Kidney (tissue), 13 donors: ENCODE measurements at regions not wholly inside any gene's neighbourhood (a gene's known extent, or its start where the extent isn't known, plus 50 kb on each side); places are given as distances from the start of the nearest gene placed in this dataset.
"Not testable (repeated sequence)": the region's sequence is repeated elsewhere in the genome, so short reads cannot be mapped to it uniquely, and the experiment has no call there.

Source experiments
- DNase-seq, 5 donors: peaks; one replicate each; pipeline ENCODE4 v3.0.0-alpha.2; 2013 to 2020
- FAIRE-seq: peaks from 2 replicates; lab custom pipeline; 2012; peaks lifted over from hg19 to GRCh38; lab: Jason Lieb, UNC
- H3K27ac ChIP-seq, 2 donors: one replicate each; pipeline ENCODE4 v1.7.0; 2013; ENCODE audit warnings: low read depth in 2 of 2, low read length in 2 of 2, inconsistent platforms in 1 of 2
- H3K27me3 ChIP-seq: one replicate; pipeline ENCODE4 v1.7.1; 2013; ENCODE audit warnings: low read length, inconsistent platforms; ENCODE audit not compliant: control insufficient read depth, insufficient read depth
- H3K36me3 ChIP-seq, 3 donors: one replicate each; pipeline versions ENCODE4 v1.7.0 to v1.7.1; 2013; ENCODE audit warnings: low read length in 3 of 3, control low read depth in 1 of 3, inconsistent platforms in 1 of 3; ENCODE audit not compliant: insufficient read depth in 3 of 3, control insufficient read depth in 2 of 3
- H3K4me1 ChIP-seq, 3 donors: one replicate each; pipeline versions ENCODE4 v1.7.0 to v1.7.1; 2013; ENCODE audit warnings: low read length in 3 of 3, inconsistent platforms in 1 of 3, low read depth in 1 of 3; ENCODE audit not compliant: control insufficient read depth in 2 of 3, insufficient read depth in 2 of 3
- H3K4me3 ChIP-seq, 3 donors: one replicate each; pipeline versions ENCODE4 v1.7.0 to v1.8.1; 2013; ENCODE audit warnings: low read length in 3 of 3, control low read depth in 1 of 3, inconsistent platforms in 1 of 3
- H3K9ac ChIP-seq, 3 donors: one replicate each; pipeline versions ENCODE4 v1.7.0 to v1.7.1; 2013; ENCODE audit warnings: low read length in 3 of 3, control low read depth in 1 of 3, inconsistent platforms in 1 of 3
- H3K9me3 ChIP-seq, 3 donors: one replicate each; pipeline versions ENCODE4 v1.7.0 to v1.7.1; 2013; ENCODE audit warnings: low read length in 3 of 3, control low read depth in 1 of 3, inconsistent platforms in 1 of 3; ENCODE audit not compliant: control insufficient read depth in 2 of 3, insufficient read depth in 1 of 3
- intact Hi-C: fragments of 100-400 bp; cut with DNase I; formaldehyde crosslinking; loops from one replicate; pipeline ENCODE4 v1.11.1; 2022
- TF ChIP-seq, protein P1 (sequence below): IDR thresholded peaks from 3 replicates; pipeline ENCODE4 v1.5.1; 2012; ENCODE audit warnings: mild to moderate bottlenecking, moderate library complexity, borderline replicate concordance; ENCODE audit not compliant: insufficient read depth; ENCODE audit errors: extremely low read depth
- donor health status: control.
- donor health status: control.
- donor health status: control.
- donor health status: control.
- donor health status: control.
- donor health status: DM: yes; HTN: yes; CAD: no.
- donor health status: Normal renal cell carcinoma (clear cell type).

GRCh38 chr6:105519954-105520353, 117.1 kb upstream of the PREP start:
- Histone ChIP-seq H3K27me3 (no peaks in the 10 kb centered on the region), H3K27ac (no peak overlapping the region), H3K4me1 (no peaks in the 10 kb centered on the region), H3K36me3 (no peaks in the 10 kb centered on the region), H3K4me3 (no peak overlapping the region), H3K9me3 (no peaks in the 10 kb centered on the region), H3K9ac (no peak overlapping the region)
- DNase-seq (no peak), FAIRE-seq (no peak)
- intact Hi-C loops = no loop called here
- TF ChIP-seq, protein P1, sequence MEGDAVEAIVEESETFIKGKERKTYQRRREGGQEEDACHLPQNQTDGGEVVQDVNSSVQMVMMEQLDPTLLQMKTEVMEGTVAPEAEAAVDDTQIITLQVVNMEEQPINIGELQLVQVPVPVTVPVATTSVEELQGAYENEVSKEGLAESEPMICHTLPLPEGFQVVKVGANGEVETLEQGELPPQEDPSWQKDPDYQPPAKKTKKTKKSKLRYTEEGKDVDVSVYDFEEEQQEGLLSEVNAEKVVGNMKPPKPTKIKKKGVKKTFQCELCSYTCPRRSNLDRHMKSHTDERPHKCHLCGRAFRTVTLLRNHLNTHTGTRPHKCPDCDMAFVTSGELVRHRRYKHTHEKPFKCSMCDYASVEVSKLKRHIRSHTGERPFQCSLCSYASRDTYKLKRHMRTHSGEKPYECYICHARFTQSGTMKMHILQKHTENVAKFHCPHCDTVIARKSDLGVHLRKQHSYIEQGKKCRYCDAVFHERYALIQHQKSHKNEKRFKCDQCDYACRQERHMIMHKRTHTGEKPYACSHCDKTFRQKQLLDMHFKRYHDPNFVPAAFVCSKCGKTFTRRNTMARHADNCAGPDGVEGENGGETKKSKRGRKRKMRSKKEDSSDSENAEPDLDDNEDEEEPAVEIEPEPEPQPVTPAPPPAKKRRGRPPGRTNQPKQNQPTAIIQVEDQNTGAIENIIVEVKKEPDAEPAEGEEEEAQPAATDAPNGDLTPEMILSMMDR = no peak

- intact Hi-C loops, H3K36me3 ChIP-seq, H3K27ac ChIP-seq, H3K4me1 ChIP-seq, H3K9me3 ChIP-seq, DNase-seq, H3K4me3 ChIP-seq, H3K9ac ChIP-seq, FAIRE-seq, H3K27me3 ChIP-seq: not testable (repeated sequence)
Measured at GRCh38 chr6:105518993-105519392, 116.1 kb upstream of the PREP start.

DNA sequence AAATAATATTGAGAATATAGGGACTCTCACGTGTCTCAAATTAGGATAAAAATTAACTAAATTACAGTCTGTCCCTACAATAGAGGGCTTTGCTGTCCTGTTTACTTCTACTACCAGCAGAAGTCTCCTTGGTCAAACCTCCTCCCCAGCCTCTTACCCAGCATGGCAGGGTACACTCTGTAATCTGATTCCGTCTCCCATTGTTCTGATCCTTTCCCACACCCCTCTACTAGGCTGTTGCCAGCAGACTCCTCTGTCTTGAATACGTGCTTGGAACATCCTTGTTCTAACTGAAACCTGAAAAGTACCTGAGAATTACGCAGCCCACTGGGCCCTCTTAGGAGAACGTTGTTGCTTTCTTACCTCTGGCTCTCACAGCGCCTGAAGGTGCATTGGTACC, 112.2 kb upstream of the PREP start:
- FAIRE-seq = no peak
- no peak overlapping the region for H3K27ac ChIP-seq

GRCh38 chr6:105514306-105514705, 111.4 kb upstream of the PREP start:
- no peaks in the 10 kb centered on the region for H3K27me3 ChIP-seq
- H3K4me3 ChIP-seq = no peak overlapping the region
- TF ChIP-seq, protein P1 = no peak
- H3K36me3 ChIP-seq = no peaks in the 10 kb centered on the region
- H3K9ac ChIP-seq = no peak overlapping the region
- H3K4me1 ChIP-seq = no peaks in the 10 kb centered on the region
- no peak overlapping the region for H3K27ac ChIP-seq
- FAIRE-seq (no peak), DNase-seq (peak in 1 of 5 donors; percentile 17)
- intact Hi-C loops = no loop called here
- H3K9me3 ChIP-seq = no peaks in the 10 kb centered on the region

More for the DNA sequence above, 112.2 kb upstream of the PREP start:
- H3K4me1 ChIP-seq = no peaks in the 10 kb centered on the region
- H3K9ac ChIP-seq = no peak overlapping the region
- no peaks in the 10 kb centered on the region for H3K27me3 ChIP-seq
- no peak for DNase-seq
- intact Hi-C loops = no loop called here
- H3K4me3 ChIP-seq = no peak overlapping the region
- TF ChIP-seq, protein P1 = no peak
- H3K36me3 ChIP-seq = no peaks in the 10 kb centered on the region
- no peaks in the 10 kb centered on the region for H3K9me3 ChIP-seq
